ENCODE measurements at regions not wholly inside any gene's neighbourhood (a gene's known extent, or its start where the extent isn't known, plus 50 kb on each side); places are given as distances from the start of the nearest gene placed in this dataset.
A peak's percentile ranks its signal among the peaks of the same experiment; 100 is the strongest.

GRCh38 chr2:226362980-226363379, 436.6 kb downstream of the IRS1 start:
- ChIA-PET POLR2A (ENCODE audit: partially characterized antibody) (no interaction called here), CTCF (ENCODE audit: partially characterized antibody) (no interaction called here)
- H3K4me3 Mint-ChIP-seq = no peak overlapping the region
- H3K36me3 Mint-ChIP-seq = no peaks in the 10 kb centered on the region
- intact Hi-C loops (cut with micrococcal nuclease) = no loop called here
- no peaks in the 10 kb centered on the region for H3K4me1 ChIP-seq (ENCODE audit: insufficient read depth, low read length)
- no peaks in the 10 kb centered on the region for H3K36me3 ChIP-seq (ENCODE audit: insufficient read depth, low read length)
- H3K9me3 ChIP-seq (ENCODE audit: control insufficient read depth in 1 of 2, low read length in 2 of 2) = no peaks in the 10 kb centered on the region
- H3K27me3 Mint-ChIP-seq = peaks cover 7 to 8% of the 10 kb centered on the region in 2 donors
- H3K27me3 ChIP-seq (ENCODE audit: insufficient read depth, low read length) = no peaks in the 10 kb centered on the region
- H3K4me1 Mint-ChIP-seq = peaks cover 0 to 4% (median 0%) of the 10 kb centered on the region in 4 donors
- no peak overlapping the region for H3K4me3 ChIP-seq (ENCODE audit: low read length in 2 of 2)
- peak overlapping the region in 1 of 7 donors; percentile 7 for H3K27ac Mint-ChIP-seq
- no peak for DNase-seq
- peaks cover 0 to 4% (median 2%) of the 10 kb centered on the region in 8 donors for H3K9me3 Mint-ChIP-seq
- H3K27ac ChIP-seq (ENCODE audit: low read depth, low read length) = no peak overlapping the region

GRCh38 chr2:226360658-226361057, 439.0 kb downstream of the IRS1 start:
- no peaks in the 10 kb centered on the region for H3K4me1 ChIP-seq (ENCODE audit: insufficient read depth, low read length)
- H3K4me1 Mint-ChIP-seq = peaks cover 0 to 4% (median 0%) of the 10 kb centered on the region in 4 donors
- no peak overlapping the region for H3K4me3 Mint-ChIP-seq
- H3K27me3 ChIP-seq (ENCODE audit: insufficient read depth, low read length) = no peaks in the 10 kb centered on the region
- H3K36me3 Mint-ChIP-seq = no peaks in the 10 kb centered on the region
- ChIA-PET CTCF (ENCODE audit: partially characterized antibody) (no interaction called here), POLR2A (ENCODE audit: partially characterized antibody) (no interaction called here)
- H3K4me3 ChIP-seq (ENCODE audit: low read length in 2 of 2) = no peak overlapping the region
- DNase-seq = no peak
- H3K27ac Mint-ChIP-seq = no peak overlapping the region
- peaks cover 0 to 4% (median under 1%) of the 10 kb centered on the region in 8 donors for H3K9me3 Mint-ChIP-seq
- H3K9me3 ChIP-seq (ENCODE audit: control insufficient read depth in 1 of 2, low read length in 2 of 2) = no peaks in the 10 kb centered on the region
- intact Hi-C loops (cut with micrococcal nuclease) = no loop called here
- peaks cover 10 to 11% of the 10 kb centered on the region in 2 donors for H3K27me3 Mint-ChIP-seq
- H3K27ac ChIP-seq (ENCODE audit: low read depth, low read length) = no peak overlapping the region
- H3K36me3 ChIP-seq (ENCODE audit: insufficient read depth, low read length) = no peaks in the 10 kb centered on the region

GRCh38 chr2:226358688-226359087, 440.9 kb downstream of the IRS1 start:
- Mint-ChIP-seq H3K9me3 (peaks cover 0 to 4% (median under 1%) of the 10 kb centered on the region in 8 donors), H3K4me3 (no peak overlapping the region), H3K4me1 (peaks cover 0 to 2% (median 0%) of the 10 kb centered on the region in 4 donors), H3K36me3 (no peaks in the 10 kb centered on the region), H3K27ac (no peak overlapping the region), H3K27me3 (peaks cover 10 to 13% of the 10 kb centered on the region in 2 donors)
- H3K27ac ChIP-seq (ENCODE audit: low read depth, low read length) = no peak overlapping the region
- no peak overlapping the region for H3K4me3 ChIP-seq (ENCODE audit: low read length in 2 of 2)
- H3K36me3 ChIP-seq (ENCODE audit: insufficient read depth, low read length) = no peaks in the 10 kb centered on the region
- no peaks in the 10 kb centered on the region for H3K27me3 ChIP-seq (ENCODE audit: insufficient read depth, low read length)
- no peaks in the 10 kb centered on the region for H3K9me3 ChIP-seq (ENCODE audit: control insufficient read depth in 1 of 2, low read length in 2 of 2)
- DNase-seq = no peak
- POLR2A ChIA-PET (ENCODE audit: partially characterized antibody) = no interaction called here
- no peaks in the 10 kb centered on the region for H3K4me1 ChIP-seq (ENCODE audit: insufficient read depth, low read length)
- CTCF ChIA-PET (ENCODE audit: partially characterized antibody) = no interaction called here
- intact Hi-C loops (cut with micrococcal nuclease) = no loop called here

- Histone ChIP-seq H3K27ac (ENCODE audit: low read depth, low read length) (no peak overlapping the region), H3K4me1 (ENCODE audit: insufficient read depth, low read length) (no peaks in the 10 kb centered on the region), H3K4me3 (ENCODE audit: low read length in 2 of 2) (no peak overlapping the region), H3K36me3 (ENCODE audit: insufficient read depth, low read length) (no peaks in the 10 kb centered on the region), H3K27me3 (ENCODE audit: insufficient read depth, low read length) (no peaks in the 10 kb centered on the region), H3K9me3 (ENCODE audit: control insufficient read depth in 1 of 2, low read length in 2 of 2) (no peaks in the 10 kb centered on the region)
- H3K9me3 Mint-ChIP-seq = peaks cover 0 to 2% (median 0%) of the 10 kb centered on the region in 8 donors
- no peak overlapping the region for H3K4me3 Mint-ChIP-seq
- H3K36me3 Mint-ChIP-seq = no peaks in the 10 kb centered on the region
- peaks cover 10 to 13% of the 10 kb centered on the region in 2 donors for H3K27me3 Mint-ChIP-seq
- ChIA-PET POLR2A (ENCODE audit: partially characterized antibody) (no interaction called here), CTCF (ENCODE audit: partially characterized antibody) (no interaction called here)
- no peaks in the 10 kb centered on the region for H3K4me1 Mint-ChIP-seq
- no peak for DNase-seq
- no peak overlapping the region for H3K27ac Mint-ChIP-seq
- intact Hi-C loops (cut with micrococcal nuclease) = no loop called here
Measured at GRCh38 chr2:226357816-226358215, 441.8 kb downstream of the IRS1 start.

- Mint-ChIP-seq H3K36me3 (no peaks in the 10 kb centered on the region), H3K27ac (no peak overlapping the region), H3K4me1 (no peaks in the 10 kb centered on the region), H3K4me3 (no peak overlapping the region), H3K27me3 (peaks cover 7 to 9% of the 10 kb centered on the region in 2 donors), H3K9me3 (peaks cover 0 to 2% (median 0%) of the 10 kb centered on the region in 8 donors)
- ChIA-PET POLR2A (ENCODE audit: partially characterized antibody) (no interaction called here), CTCF (ENCODE audit: partially characterized antibody) (interaction anchor here (0.7 kb wide), 1 partner anchor 68 kb away, joined by 5 read pairs; no protein-coding TSS in a partner anchor)
- H3K9me3 ChIP-seq (ENCODE audit: control insufficient read depth in 1 of 2, low read length in 2 of 2) = no peaks in the 10 kb centered on the region
- DNase-seq = no peak
- intact Hi-C loops (cut with micrococcal nuclease) = no loop called here
- no peaks in the 10 kb centered on the region for H3K36me3 ChIP-seq (ENCODE audit: insufficient read depth, low read length)
- no peak overlapping the region for H3K4me3 ChIP-seq (ENCODE audit: low read length in 2 of 2)
- no peaks in the 10 kb centered on the region for H3K27me3 ChIP-seq (ENCODE audit: insufficient read depth, low read length)
- H3K4me1 ChIP-seq (ENCODE audit: insufficient read depth, low read length) = no peaks in the 10 kb centered on the region
- no peak overlapping the region for H3K27ac ChIP-seq (ENCODE audit: low read depth, low read length)
Measured at GRCh38 chr2:226355600-226355999, 444.0 kb downstream of the IRS1 start.

GRCh38 chr2:226354434-226354833, 445.2 kb downstream of the IRS1 start:
- H3K27ac ChIP-seq (ENCODE audit: low read depth, low read length) = no peak overlapping the region
- POLR2A ChIA-PET (ENCODE audit: partially characterized antibody) = no interaction called here
- H3K4me1 ChIP-seq (ENCODE audit: insufficient read depth, low read length) = no peaks in the 10 kb centered on the region
- no peak for DNase-seq
- no peak overlapping the region for H3K4me3 Mint-ChIP-seq
- CTCF ChIA-PET (ENCODE audit: partially characterized antibody) = interaction anchor here (1.0 kb wide), 1 partner anchor 14 kb away, joined by 3 read pairs; no protein-coding TSS in a partner anchor
- H3K9me3 ChIP-seq (ENCODE audit: control insufficient read depth in 1 of 2, low read length in 2 of 2) = no peaks in the 10 kb centered on the region
- peaks cover 6 to 9% of the 10 kb centered on the region in 2 donors for H3K27me3 Mint-ChIP-seq
- intact Hi-C loops (cut with micrococcal nuclease) = no loop called here
- no peaks in the 10 kb centered on the region for H3K36me3 ChIP-seq (ENCODE audit: insufficient read depth, low read length)
- H3K27ac Mint-ChIP-seq = no peak overlapping the region
- H3K4me3 ChIP-seq (ENCODE audit: low read length in 2 of 2) = no peak overlapping the region
- H3K27me3 ChIP-seq (ENCODE audit: insufficient read depth, low read length) = no peaks in the 10 kb centered on the region
- peaks cover 0 to 2% (median 0%) of the 10 kb centered on the region in 8 donors for H3K9me3 Mint-ChIP-seq
- H3K4me1 Mint-ChIP-seq = no peaks in the 10 kb centered on the region
- no peaks in the 10 kb centered on the region for H3K36me3 Mint-ChIP-seq

GRCh38 chr2:226352941-226353560, 446.6 kb downstream of the IRS1 start:
- Mint-ChIP-seq H3K4me3 (no peak overlapping the region), H3K9me3 (peaks cover 0 to 2% (median 0%) of the 10 kb centered on the region in 8 donors), H3K27ac (no peak overlapping the region), H3K36me3 (no peaks in the 10 kb centered on the region), H3K27me3 (peaks cover 2 to 7% of the 10 kb centered on the region in 2 donors), H3K4me1 (no peaks in the 10 kb centered on the region)
- intact Hi-C loops (cut with micrococcal nuclease) = no loop called here
- CTCF ChIA-PET (ENCODE audit: partially characterized antibody) = no interaction called here
- Histone ChIP-seq H3K27ac (ENCODE audit: low read depth, low read length) (no peak overlapping the region), H3K4me1 (ENCODE audit: insufficient read depth, low read length) (no peaks in the 10 kb centered on the region), H3K27me3 (ENCODE audit: insufficient read depth, low read length) (no peaks in the 10 kb centered on the region), H3K9me3 (ENCODE audit: control insufficient read depth in 1 of 2, low read length in 2 of 2) (no peaks in the 10 kb centered on the region), H3K4me3 (ENCODE audit: low read length in 2 of 2) (no peak overlapping the region), H3K36me3 (ENCODE audit: insufficient read depth, low read length) (no peaks in the 10 kb centered on the region)
- DNase-seq = no peak
- POLR2A ChIA-PET (ENCODE audit: partially characterized antibody) = no interaction called here
